Right lobe of liver (tissue), 6 donors: ENCODE measurements at regions not wholly inside any gene's neighbourhood (a gene's known extent, or its start where the extent isn't known, plus 50 kb on each side); places are given as distances from the start of the nearest gene placed in this dataset.

ENCODE experiments used
- ATAC-seq, 4 donors: fragments of 200-7000 bp; cut with Tn5 transposase; one replicate each; pipeline ENCODE4 v1.9.1; 2020; ENCODE audit warnings: mild to moderate bottlenecking in 4 of 4, moderate library complexity in 4 of 4
- DNase-seq, 3 donors: peaks; one replicate each; pipeline ENCODE4 v3.0.0-alpha.2; 2020
- H3K27ac ChIP-seq, 3 donors: fragments of 200-600 bp; one replicate each; pipeline ENCODE4 v1.8.0; 2022
- H3K27me3 ChIP-seq, 2 donors: fragments of 200-600 bp; one replicate each; pipeline ENCODE4 v1.8.0; 2022
- H3K36me3 ChIP-seq, 4 donors: fragments of 200-600 bp; sonication (generic) in 1 of 4; one replicate each; pipeline versions ENCODE4 v1.5.1 to v1.8.0; 2017 to 2022; ENCODE audit warnings: control low read depth in 1 of 4
- H3K4me1 ChIP-seq, 4 donors: fragments of 200-600 bp; sonication (generic) in 1 of 4; one replicate each; pipeline versions ENCODE4 v1.5.1 to v1.8.0; 2017 to 2022; ENCODE audit warnings: control low read depth in 1 of 4
- H3K4me3 ChIP-seq, 3 donors: fragments of 200-600 bp; one replicate each; pipeline ENCODE4 v1.8.0; 2022
- H3K9me3 ChIP-seq, 4 donors: fragments of 200-600 bp; sonication (generic) in 1 of 4; one replicate each; pipeline versions ENCODE4 v1.5.1 to v1.8.0; 2017 to 2022; ENCODE audit warnings: control low read depth in 1 of 4
- POLR2A ChIP-seq: fragments of 450-650 bp; IDR thresholded peaks from one replicate; pipeline ENCODE4 v1.6.1; 2017; ENCODE audit warnings: antibody characterized with exemption, mild to moderate bottlenecking
- WGBS: methylation state at CpG from one replicate; pipeline ENCODE4 v1.1.6; 2018; ENCODE audit warnings: low coverage, low lambda C conversion rate; ENCODE audit not compliant: insufficient coverage; ENCODE audit errors: missing lambda C conversion rate; 5-methylcytosine and 5-hydroxymethylcytosine counted together
- intact Hi-C, 2 donors: fragments of 100-400 bp; cut with DNase I; formaldehyde crosslinking; loops; one replicate each; pipeline versions ENCODE4 v1.11.2 to v1.14.1; 2022
- TF ChIP-seq, protein P1 (sequence below), 4 donors: fragments of 200-600 bp in 3 of 4; fragments of 450-650 bp in 1 of 4; IDR thresholded peaks; one replicate each; pipeline versions ENCODE4 v1.5.1 to v1.8.0; 2016 to 2022; ENCODE audit warnings: antibody characterized with exemption in 4 of 4, mild to moderate bottlenecking in 2 of 4
- donor health status: DM: no; HTN: yes; CAD: no.
- donor health status: DM: no; HTN: no; CAD: no.
- donor health status: DM: no; HTN: no; CAD: no.
- donor health status: DM: no; HTN: yes; CAD: no.
- donor health status: DM: no; HTN: yes; CAD: no.

DNA sequence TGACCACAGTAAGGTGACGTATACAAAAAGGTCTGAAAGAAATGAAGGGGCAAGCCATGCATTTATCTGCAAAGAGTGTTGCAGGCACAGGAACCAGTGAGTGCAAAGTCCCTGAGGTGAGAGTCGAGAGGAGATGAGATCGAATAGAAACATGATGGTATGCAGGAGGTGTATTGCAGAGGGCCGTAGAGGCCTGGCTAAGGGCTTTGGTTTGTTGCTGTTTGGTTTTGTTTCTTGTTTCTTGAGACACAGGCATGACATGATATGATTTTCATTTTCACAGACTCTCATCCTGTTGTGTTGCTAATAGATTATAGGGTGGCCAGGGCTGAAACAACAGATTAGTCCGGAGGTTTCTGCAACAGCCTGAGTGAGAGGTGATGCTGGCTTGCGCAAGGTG is 80.4 kb downstream of the HSPH1 start:
- Histone ChIP-seq H3K4me3 (no peak overlapping the region), H3K27me3 (no peaks in the 10 kb centered on the region), H3K36me3 (no peaks in the 10 kb centered on the region), H3K27ac (no peak overlapping the region), H3K9me3 (no peaks in the 10 kb centered on the region), H3K4me1 (no peaks in the 10 kb centered on the region)
- intact Hi-C loops = no loop called here
- 68% methylated on average over 4 of the region's 6 CpGs for WGBS
- ATAC-seq (no peak), DNase-seq (no peak)
- TF ChIP-seq POLR2A = no peak
- TF ChIP-seq, protein P1, sequence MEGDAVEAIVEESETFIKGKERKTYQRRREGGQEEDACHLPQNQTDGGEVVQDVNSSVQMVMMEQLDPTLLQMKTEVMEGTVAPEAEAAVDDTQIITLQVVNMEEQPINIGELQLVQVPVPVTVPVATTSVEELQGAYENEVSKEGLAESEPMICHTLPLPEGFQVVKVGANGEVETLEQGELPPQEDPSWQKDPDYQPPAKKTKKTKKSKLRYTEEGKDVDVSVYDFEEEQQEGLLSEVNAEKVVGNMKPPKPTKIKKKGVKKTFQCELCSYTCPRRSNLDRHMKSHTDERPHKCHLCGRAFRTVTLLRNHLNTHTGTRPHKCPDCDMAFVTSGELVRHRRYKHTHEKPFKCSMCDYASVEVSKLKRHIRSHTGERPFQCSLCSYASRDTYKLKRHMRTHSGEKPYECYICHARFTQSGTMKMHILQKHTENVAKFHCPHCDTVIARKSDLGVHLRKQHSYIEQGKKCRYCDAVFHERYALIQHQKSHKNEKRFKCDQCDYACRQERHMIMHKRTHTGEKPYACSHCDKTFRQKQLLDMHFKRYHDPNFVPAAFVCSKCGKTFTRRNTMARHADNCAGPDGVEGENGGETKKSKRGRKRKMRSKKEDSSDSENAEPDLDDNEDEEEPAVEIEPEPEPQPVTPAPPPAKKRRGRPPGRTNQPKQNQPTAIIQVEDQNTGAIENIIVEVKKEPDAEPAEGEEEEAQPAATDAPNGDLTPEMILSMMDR (IDR thresholded peaks at IDR 0.05) = no peak

DNA sequence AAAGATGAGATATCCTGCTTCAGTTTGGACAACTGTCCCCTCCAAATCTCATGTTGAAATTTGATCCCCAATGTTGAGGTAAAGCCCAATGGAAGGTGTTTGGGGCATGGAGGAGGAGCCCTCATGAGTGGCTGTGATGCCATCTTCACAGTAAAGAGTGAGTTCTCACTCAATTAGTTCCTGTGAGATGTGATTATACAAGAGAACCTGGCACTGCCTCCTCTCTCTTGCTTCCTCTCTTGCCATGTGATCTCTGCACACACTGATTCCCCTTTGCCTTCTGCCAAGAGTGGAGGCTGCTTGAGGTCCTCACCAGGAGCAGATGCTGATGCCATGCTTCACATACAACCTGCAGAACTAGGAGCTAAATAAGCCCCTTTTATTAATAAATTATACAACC is 86.9 kb downstream of the HSPH1 start:
- ATAC-seq (no peak), DNase-seq (no peak)
- Histone ChIP-seq H3K36me3 (no peaks in the 10 kb centered on the region), H3K4me1 (no peaks in the 10 kb centered on the region), H3K27ac (no peak overlapping the region), H3K9me3 (no peaks in the 10 kb centered on the region), H3K27me3 (no peaks in the 10 kb centered on the region), H3K4me3 (no peak overlapping the region)
- intact Hi-C loops = no loop called here
- TF ChIP-seq, protein P1 (IDR thresholded peaks at IDR 0.05) = no peak
- TF ChIP-seq POLR2A = no peak

GRCh38 chr13:31073859-31074718 is 87.6 kb downstream of the HSPH1 start:
- Histone ChIP-seq H3K27ac (no peak overlapping the region), H3K9me3 (no peaks in the 10 kb centered on the region), H3K4me1 (no peaks in the 10 kb centered on the region), H3K27me3 (no peaks in the 10 kb centered on the region), H3K4me3 (no peak overlapping the region), H3K36me3 (no peaks in the 10 kb centered on the region)
- no peak for DNase-seq
- intact Hi-C loops = no loop called here
- ATAC-seq = no peak
- TF ChIP-seq, protein P1 (IDR thresholded peaks at IDR 0.05) = no peak
- no peak for TF ChIP-seq POLR2A
- 57% methylated on average over 4 of the region's 5 CpGs for WGBS

DNA sequence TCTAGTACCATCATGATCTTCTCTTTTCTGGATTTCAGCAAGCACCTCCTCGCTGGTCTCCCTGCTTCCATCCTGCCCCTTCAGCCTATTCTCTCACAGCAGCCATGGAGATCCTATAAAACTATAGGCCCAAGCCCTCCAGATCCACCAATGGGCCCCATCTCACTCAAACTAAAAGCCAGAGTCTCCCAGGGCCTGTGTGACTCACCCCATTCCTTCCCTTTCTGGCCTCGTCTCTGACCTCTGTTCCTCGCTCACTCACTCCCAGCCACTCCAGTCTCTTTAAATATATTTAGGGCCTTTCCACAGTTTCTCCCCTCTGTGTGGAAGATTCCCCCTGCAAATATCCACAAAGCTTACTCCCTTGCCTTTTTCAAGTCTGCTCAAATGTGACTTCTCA is 89.7 kb downstream of the HSPH1 start:
- Histone ChIP-seq H3K36me3 (no peaks in the 10 kb centered on the region), H3K9me3 (no peaks in the 10 kb centered on the region), H3K27me3 (no peaks in the 10 kb centered on the region), H3K27ac (no peak overlapping the region), H3K4me1 (no peaks in the 10 kb centered on the region), H3K4me3 (no peak overlapping the region)
- intact Hi-C loops = no loop called here
- DNase-seq (no peak), ATAC-seq (no peak)
- TF ChIP-seq POLR2A = no peak
- TF ChIP-seq, protein P1 (IDR thresholded peaks at IDR 0.05) = no peak
- WGBS = 93% methylated on average over 3 of the region's 3 CpGs
